HG02759 (cell line): ENCODE measurements at regions not wholly inside any gene's neighbourhood (a gene's known extent, or its start where the extent isn't known, plus 50 kb on each side); places are given as distances from the start of the nearest gene placed in this dataset.
"Not testable (repeated sequence)": the region's sequence is repeated elsewhere in the genome, so short reads cannot be mapped to it uniquely, and the experiment has no call there.

Experiments used
- ATAC-seq: cut with Tn5 transposase; IDR thresholded peaks from one replicate; pipeline ENCODE4 v1.9.1; 2021; ENCODE audit warnings: mild to moderate bottlenecking, moderate library complexity; ENCODE audit not compliant: unreplicated experiment

DNA sequence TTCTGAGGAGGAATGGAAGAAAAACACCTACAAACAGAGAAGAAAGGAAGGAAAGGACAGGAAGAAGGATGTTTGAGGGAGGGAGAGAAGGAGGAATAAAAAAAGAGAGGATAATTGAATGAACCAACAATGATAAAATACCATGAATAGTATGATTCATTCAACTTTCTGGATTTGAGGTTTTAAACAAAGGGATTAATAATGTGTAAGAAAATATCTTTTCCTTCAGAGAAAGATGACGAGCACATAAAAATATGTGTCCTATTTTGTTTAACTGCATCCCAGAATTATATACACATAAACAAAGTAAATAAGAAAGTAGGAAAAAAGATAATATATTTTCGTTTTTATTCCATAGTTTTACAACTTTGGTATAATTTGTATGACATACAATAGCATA is 1380.4 kb downstream of the STIM2 start:
- ATAC-seq: no peak

- no peak for ATAC-seq
Measured at GRCh38 chr4:28247805-28248204, 1387.2 kb downstream of the STIM2 start.

GRCh38 chr4:28248269-28248668 is 1387.6 kb downstream of the STIM2 start:
- no peak for ATAC-seq

GRCh38 chr4:28250646-28251045 is 1390.0 kb downstream of the STIM2 start:
- no peak for ATAC-seq

DNA sequence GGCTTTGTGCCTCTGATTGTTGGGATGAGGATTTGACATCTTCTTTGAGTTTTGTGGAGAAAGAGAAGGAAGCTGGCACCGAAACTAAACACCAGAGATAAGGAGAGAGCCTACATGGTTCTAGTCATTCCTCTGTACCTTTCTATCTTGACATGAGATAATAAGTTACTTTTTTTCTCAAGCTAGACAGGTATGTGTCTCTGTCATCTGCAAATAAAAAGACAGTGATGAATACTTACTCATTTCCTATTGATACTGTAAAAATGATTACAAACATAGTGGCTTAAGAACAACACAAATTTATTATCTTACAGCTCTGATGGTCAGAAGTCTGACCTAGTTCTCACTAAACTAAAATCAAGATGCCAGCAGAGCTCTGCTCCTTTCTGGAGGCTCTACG is 1391.2 kb downstream of the STIM2 start:
- ATAC-seq: no peak

- no peak for ATAC-seq
Measured at GRCh38 chr4:28254003-28254402, 1393.4 kb downstream of the STIM2 start.

GRCh38 chr4:28256295-28256694 is 1395.7 kb downstream of the STIM2 start:
- no peak for ATAC-seq

DNA sequence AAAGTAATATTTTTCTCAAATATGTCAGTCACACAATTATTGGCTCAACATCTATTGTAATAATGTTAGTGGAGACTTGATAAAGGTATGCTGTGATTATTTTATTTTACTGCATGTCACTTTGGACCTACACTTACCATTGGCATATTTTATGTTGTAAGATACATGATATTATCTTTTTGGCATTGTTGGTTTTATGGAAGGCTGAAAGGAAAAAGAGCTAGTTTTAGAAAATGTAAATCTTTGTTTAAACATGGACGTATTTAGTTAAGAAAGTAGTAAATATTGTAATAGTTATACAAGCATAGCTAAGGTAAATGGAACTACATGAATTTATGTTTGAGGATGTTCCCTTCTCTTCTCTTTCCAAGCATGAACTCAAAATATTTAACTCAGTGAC is 1399.3 kb downstream of the STIM2 start:
- ATAC-seq: no peak

GRCh38 chr4:28267166-28267565 is 1406.5 kb downstream of the STIM2 start:
- ATAC-seq: no peak

- ATAC-seq: no peak
Measured at GRCh38 chr4:28269426-28269825, 1408.8 kb downstream of the STIM2 start.

GRCh38 chr4:28277931-28278330 is 1417.3 kb downstream of the STIM2 start:
- ATAC-seq: no peak

- ATAC-seq: no peak
Measured at GRCh38 chr4:28278676-28279075, 1418.0 kb downstream of the STIM2 start.

DNA sequence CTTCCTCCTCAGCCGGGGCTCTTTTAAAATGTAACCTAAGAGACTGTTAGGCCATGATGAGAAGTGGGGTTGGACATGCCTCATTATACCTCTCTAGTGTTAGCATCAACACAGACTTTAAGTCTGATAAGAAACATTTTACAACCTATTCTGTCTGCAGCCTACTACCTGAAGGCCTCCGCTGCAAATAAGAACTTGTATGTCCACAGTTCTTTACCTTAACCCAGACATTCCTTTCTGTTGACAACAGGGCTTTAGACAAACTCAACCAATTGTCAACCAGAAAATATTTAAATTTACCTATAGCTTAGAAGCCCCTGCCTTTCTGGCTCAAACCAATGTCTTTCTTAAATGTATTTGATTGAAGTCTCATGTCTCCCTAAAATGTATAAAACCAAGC is 1418.6 kb downstream of the STIM2 start:
- no peak for ATAC-seq

GRCh38 chr4:28286266-28286665 is 1425.6 kb downstream of the STIM2 start:
- not testable (repeated sequence) for ATAC-seq

- no peak for ATAC-seq
Measured at GRCh38 chr4:28287831-28288233, 1427.2 kb downstream of the STIM2 start.

GRCh38 chr4:28296239-28296638 is 1435.6 kb downstream of the STIM2 start:
- ATAC-seq: no peak

DNA sequence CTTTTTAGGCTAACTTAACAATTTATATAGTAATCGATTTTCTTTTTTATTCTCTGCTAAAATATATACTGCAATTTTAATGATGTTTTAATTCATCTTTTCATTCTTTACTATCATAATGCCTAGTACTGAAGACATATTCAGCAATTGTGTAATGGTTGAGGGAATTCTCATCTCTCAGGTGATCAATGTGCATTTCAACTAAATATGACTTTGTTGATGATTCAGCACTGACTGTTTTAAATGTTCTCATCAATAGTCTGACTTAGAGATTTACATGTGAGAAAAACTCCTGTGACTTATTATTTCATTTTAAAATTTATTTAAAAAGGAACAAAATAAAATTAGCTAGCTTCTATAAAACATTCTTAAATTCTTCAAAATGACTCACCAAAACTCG is 1450.3 kb downstream of the STIM2 start:
- no peak for ATAC-seq

DNA sequence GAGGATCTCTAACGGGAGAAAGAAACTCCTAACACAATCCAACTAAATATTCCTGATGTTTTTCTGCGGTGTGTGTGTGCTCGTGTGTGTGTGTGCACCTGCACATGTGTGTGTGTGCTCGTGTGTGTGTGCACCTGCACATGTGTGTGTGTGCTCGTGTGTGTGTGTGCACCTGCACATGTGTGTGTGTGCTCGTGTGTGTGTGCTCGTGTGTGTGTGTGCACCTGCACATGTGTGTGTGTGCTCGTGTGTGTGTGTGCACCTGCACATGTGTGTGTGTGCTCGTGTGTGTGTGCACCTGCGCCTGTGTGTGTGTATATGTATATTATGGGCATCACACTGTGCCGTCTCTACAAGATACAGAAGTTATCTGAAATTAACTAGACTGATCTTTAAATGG is 1451.9 kb downstream of the STIM2 start:
- not testable (repeated sequence) for ATAC-seq

DNA sequence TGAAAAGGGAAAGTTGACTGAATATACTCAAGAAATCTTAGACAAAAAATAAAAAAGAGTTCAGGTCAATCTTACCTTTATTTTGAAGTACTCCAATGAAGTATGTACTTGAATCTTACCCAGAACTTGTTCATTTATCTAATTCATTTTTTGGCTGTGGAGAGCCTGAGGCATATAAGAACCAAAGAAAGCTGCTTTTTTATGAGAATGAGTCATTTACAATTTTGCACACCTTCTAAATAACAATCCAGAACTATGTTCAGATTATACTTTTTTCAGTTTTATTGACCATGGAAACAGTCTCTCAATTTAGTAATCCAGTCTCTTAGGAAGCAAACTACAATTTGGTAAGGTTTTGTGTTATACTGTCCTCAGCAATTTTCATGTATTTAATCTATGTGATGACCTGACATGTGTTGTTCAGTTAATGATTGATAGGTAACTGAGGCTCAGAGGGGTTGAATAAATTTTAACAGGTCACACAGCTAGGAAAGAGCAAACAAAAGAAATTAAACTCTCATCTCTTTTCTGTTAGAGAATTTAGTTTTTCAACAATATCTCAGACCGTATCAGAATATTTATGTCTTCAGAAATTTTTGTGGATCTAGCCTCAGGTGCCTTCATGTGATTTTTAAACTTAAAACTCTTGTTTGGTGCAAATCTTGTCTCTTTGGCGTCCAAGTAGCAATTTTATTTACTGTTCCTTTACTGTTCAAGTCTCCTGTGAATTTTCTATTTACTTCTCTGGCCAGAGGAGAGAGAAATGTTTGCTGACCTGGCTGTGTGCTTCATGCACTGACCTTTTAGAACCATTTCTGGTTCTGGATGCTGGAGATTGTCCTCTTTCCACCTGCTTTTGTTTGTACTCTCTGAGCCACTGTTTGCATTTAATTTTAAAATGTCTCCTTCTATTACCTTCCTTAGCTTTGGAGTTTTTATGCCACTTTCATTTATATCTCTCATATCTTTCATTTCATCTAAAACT is 1453.4 kb downstream of the STIM2 start:
- no peak for ATAC-seq

GRCh38 chr4:28317221-28317620 is 1456.6 kb downstream of the STIM2 start:
- ATAC-seq: no peak

DNA sequence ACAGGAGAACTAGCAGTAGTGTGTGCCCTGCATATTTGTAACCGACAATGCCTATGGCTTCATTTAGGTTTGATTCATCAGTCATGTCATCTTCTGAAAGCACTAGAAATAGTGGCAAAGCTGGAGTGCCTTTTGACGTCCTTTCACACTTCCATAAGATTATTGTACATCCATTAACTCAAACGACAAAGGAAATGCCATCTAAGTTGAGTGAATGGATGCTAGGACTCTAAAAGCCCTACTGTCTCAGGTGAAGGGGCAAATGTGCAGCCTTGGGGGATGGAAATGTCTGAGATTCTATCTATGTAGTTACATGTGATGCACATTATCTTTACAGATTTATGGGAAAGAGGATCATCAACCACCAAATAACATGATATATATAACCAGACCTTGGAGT is 1473.6 kb downstream of the STIM2 start:
- no peak for ATAC-seq

DNA sequence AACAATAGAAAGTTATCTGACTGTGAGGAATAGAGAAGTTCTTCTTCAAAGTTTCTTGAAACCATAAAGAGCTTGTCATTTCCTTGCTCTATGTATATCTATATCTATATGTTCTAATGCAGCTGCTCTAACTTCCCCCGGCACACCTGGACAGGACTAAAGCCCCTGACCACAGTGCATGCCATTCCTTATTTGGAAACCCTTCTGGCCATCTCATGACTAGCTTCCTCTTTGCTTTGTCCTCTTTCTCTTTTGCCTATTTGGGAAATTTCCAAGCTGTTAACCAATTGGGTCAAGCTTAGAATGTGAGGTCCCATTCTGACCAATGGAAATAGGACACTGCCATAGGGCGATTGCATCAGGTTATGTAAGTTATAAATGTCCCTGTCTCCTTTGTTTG is 1481.1 kb downstream of the STIM2 start:
- no peak for ATAC-seq

- ATAC-seq: no peak
Measured at GRCh38 chr4:28350485-28350884, 1489.8 kb downstream of the STIM2 start.
